DND-41 (cell line): ENCODE measurements at regions not wholly inside any gene's neighbourhood (a gene's known extent, or its start where the extent isn't known, plus 50 kb on each side); places are given as distances from the start of the nearest gene placed in this dataset.
A peak's percentile ranks its signal among the peaks of the same experiment; 100 is the strongest.

Source experiments
- ATAC-seq: fragments of 200-7000 bp; cut with Tn5 transposase; 3 replicates; pipeline ENCODE4 v1.9.1; 2021; ENCODE audit warnings: low read depth; ENCODE audit not compliant: insufficient read depth
- DNase-seq: peaks from one replicate; pipeline ENCODE4 v3.0.0-alpha.2; 2020
- H2AFZ ChIP-seq: 2 replicates; pipeline ENCODE4 v1.6.0; 2012; ENCODE audit warnings: low read depth, low read length
- H3K27ac ChIP-seq: 2 replicates; pipeline ENCODE4 v1.5.1; 2012; ENCODE audit warnings: low read length, inconsistent platforms
- H3K27me3 ChIP-seq: fragments of 200-600 bp; sonication (generic); 2 replicates; pipeline ENCODE4 v1.6.0; 2012; ENCODE audit warnings: low read length, mild to moderate bottlenecking, inconsistent platforms; ENCODE audit not compliant: insufficient read depth, poor library complexity
- H3K36me3 ChIP-seq: 2 replicates; pipeline ENCODE4 v1.5.1; 2012; ENCODE audit warnings: low read length, inconsistent platforms; ENCODE audit not compliant: insufficient read depth
- H3K4me1 ChIP-seq: 2 replicates; pipeline ENCODE4 v1.5.1; 2012; ENCODE audit warnings: mild to moderate bottlenecking, low read length; ENCODE audit not compliant: insufficient read depth
- H3K4me2 ChIP-seq: 2 replicates; pipeline ENCODE4 v1.6.0; 2012; ENCODE audit warnings: mild to moderate bottlenecking, moderate library complexity, low read length, inconsistent platforms; ENCODE audit not compliant: insufficient read depth
- H3K4me3 ChIP-seq, 2 experiments: fragments of 200-600 bp in 1 of 2; shearing (Covaris generic) in 1 of 2; 2 replicates each; pipeline ENCODE4 v1.5.1; 2012 to 2016; ENCODE audit warnings: inconsistent platforms in 2 of 2, low read length in 2 of 2, mild to moderate bottlenecking in 2 of 2, low read depth in 1 of 2, moderate library complexity in 1 of 2
- H3K79me2 ChIP-seq: 2 replicates; pipeline ENCODE4 v1.6.0; 2012; ENCODE audit warnings: low read length, inconsistent platforms; ENCODE audit not compliant: insufficient read depth
- H3K9ac ChIP-seq: 2 replicates; pipeline ENCODE4 v1.6.0; 2012; ENCODE audit warnings: low read depth, mild to moderate bottlenecking, inconsistent platforms, low read length, moderate library complexity
- H3K9me3 ChIP-seq: 2 replicates; pipeline ENCODE4 v1.5.1; 2012; ENCODE audit warnings: low read length, moderate library complexity, mild to moderate bottlenecking, inconsistent platforms; ENCODE audit not compliant: insufficient read depth, severe bottlenecking
- H4K20me1 ChIP-seq: 2 replicates; pipeline ENCODE4 v1.6.0; 2012; ENCODE audit warnings: low read length; ENCODE audit not compliant: insufficient read depth
- EZH2 ChIP-seq: IDR thresholded peaks from 3 replicates; pipeline ENCODE4 v1.6.1; 2012; ENCODE audit warnings: borderline replicate concordance, low read depth, mild to moderate bottlenecking, moderate library complexity, low read length, inconsistent platforms; ENCODE audit not compliant: severe bottlenecking
- TF ChIP-seq, protein P1 (sequence below): IDR thresholded peaks from 2 replicates; pipeline ENCODE4 v1.5.1; 2012; ENCODE audit warnings: borderline replicate concordance, low read length, moderate library complexity, mild to moderate bottlenecking; ENCODE audit not compliant: poor library complexity, severe bottlenecking; ENCODE audit errors: extremely low read depth

DNA sequence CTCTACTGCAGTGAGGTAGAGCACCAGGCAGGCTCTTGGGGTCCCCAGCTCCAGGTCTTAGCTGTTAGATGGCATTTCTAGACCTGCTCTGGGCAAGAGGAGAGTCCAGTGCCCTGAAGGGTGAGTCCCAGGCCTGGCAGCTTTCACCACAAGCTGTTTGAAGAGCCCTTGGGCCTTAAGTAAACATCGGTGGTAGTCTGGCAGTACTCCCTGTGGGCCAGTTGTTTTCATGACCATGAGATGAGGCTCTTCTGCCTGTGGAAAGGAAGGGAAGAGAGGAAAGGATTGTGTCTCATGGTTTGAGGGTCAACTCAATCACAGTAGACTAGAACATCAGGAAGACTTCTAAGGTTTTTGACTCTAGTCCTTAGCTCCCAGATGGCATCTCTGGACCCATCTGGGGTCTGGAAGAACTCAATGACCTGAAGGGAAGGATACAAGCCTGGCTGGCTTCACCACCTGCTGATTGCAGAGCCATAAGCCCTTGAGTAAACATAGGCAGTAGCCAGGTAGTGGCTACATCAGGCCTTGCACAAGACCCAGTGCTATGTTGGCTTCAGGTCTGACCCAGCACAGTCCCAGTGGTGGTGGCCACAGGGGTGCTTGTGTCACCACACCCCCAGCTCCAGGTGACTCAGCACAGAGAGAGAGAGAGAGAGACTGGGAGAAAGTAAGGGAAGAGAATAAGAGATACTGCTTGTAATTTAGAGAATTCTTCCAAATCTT lies 114.3 kb upstream of the PCSK5 start:
- Histone ChIP-seq H3K9ac (no peak overlapping the region), H3K4me2 (no peak overlapping the region), H3K4me1 (no peaks in the 10 kb centered on the region), H3K27me3 (no peaks in the 10 kb centered on the region), H3K4me3 (no peak overlapping the region), H2AFZ (no peak overlapping the region), H3K79me2 (no peaks in the 10 kb centered on the region), H4K20me1 (no peaks in the 10 kb centered on the region), H3K36me3 (no peaks in the 10 kb centered on the region), H3K9me3 (no peaks in the 10 kb centered on the region), H3K27ac (no peak overlapping the region)
- TF ChIP-seq, protein P1, sequence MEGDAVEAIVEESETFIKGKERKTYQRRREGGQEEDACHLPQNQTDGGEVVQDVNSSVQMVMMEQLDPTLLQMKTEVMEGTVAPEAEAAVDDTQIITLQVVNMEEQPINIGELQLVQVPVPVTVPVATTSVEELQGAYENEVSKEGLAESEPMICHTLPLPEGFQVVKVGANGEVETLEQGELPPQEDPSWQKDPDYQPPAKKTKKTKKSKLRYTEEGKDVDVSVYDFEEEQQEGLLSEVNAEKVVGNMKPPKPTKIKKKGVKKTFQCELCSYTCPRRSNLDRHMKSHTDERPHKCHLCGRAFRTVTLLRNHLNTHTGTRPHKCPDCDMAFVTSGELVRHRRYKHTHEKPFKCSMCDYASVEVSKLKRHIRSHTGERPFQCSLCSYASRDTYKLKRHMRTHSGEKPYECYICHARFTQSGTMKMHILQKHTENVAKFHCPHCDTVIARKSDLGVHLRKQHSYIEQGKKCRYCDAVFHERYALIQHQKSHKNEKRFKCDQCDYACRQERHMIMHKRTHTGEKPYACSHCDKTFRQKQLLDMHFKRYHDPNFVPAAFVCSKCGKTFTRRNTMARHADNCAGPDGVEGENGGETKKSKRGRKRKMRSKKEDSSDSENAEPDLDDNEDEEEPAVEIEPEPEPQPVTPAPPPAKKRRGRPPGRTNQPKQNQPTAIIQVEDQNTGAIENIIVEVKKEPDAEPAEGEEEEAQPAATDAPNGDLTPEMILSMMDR, result no peak
- TF ChIP-seq EZH2, result no peak
- DNase-seq (no peak), ATAC-seq (no peak)

DNA sequence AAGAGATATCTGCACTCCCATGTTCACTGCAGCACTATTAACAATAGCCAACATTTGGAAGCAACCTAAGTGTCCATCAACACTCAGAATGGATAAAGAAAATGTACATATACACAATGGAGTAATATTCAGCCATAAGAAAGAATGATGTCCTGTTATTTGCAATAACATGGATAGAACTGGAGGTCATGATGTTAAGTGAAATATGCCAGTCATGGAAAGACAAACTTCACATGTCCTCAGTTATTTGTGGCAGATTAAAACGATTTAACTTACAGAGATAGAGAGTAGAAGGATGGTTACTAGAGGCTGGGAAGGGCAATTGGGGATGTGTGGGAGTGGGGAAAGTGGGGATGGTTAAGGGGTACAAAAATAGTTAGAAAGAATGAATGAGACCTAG lies 110.3 kb upstream of the PCSK5 start:
- H3K27ac ChIP-seq, result no peak overlapping the region
- no peak overlapping the region for H2AFZ ChIP-seq
- no peak overlapping the region for H3K9ac ChIP-seq
- no peaks in the 10 kb centered on the region for H3K9me3 ChIP-seq
- no peaks in the 10 kb centered on the region for H3K27me3 ChIP-seq
- ATAC-seq (no peak), DNase-seq (no peak)
- TF ChIP-seq, protein P1, result no peak
- TF ChIP-seq EZH2, result no peak
- H4K20me1 ChIP-seq, result no peaks in the 10 kb centered on the region
- no peak overlapping the region for H3K4me2 ChIP-seq
- H3K79me2 ChIP-seq, result no peaks in the 10 kb centered on the region
- no peaks in the 10 kb centered on the region for H3K36me3 ChIP-seq
- no peak overlapping the region for H3K4me3 ChIP-seq
- no peaks in the 10 kb centered on the region for H3K4me1 ChIP-seq

DNA sequence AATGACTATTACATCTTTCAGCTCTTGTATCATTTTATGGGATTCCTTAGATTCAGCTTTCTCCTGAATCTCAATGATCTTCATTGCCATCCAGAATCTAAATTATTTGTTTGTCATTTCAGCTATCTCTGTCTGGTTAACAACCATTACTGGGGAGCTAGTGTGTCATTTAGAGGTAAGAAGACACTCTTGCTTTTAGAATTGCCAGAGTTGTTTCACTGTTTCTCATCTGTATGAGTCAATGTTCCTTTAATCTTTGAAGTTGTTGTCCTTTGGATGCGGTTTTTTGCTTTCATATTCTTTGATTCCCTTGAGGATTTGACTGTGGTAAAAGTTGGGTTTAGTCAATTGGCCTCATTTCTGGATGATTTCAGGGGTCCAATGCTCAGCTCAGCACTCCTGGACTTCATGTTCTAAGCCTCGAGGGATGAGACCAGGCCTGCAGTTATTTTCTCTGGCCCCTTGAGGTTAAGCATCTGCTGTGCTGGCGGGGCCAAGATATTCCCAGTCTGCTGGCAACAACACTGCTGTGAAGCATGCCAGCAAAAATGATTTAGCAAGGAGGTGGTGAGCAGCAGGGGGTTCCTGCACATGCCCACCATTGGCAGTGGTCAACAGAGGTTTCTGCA lies 102.4 kb upstream of the PCSK5 start:
- Histone ChIP-seq H3K9me3 (no peaks in the 10 kb centered on the region), H3K36me3 (no peaks in the 10 kb centered on the region), H3K4me2 (no peak overlapping the region), H3K4me1 (no peaks in the 10 kb centered on the region), H3K9ac (no peak overlapping the region), H3K27ac (no peak overlapping the region), H4K20me1 (no peaks in the 10 kb centered on the region), H2AFZ (no peak overlapping the region), H3K27me3 (no peaks in the 10 kb centered on the region), H3K4me3 (no peak overlapping the region), H3K79me2 (no peaks in the 10 kb centered on the region)
- TF ChIP-seq, protein P1, result no peak
- TF ChIP-seq EZH2, result no peak
- ATAC-seq, result peak; percentile 27; the same call in 2 of the 3 replicates
- DNase-seq, result no peak
